IMR-90 (cell line): ENCODE measurements at regions not wholly inside any gene's neighbourhood (a gene's known extent, or its start where the extent isn't known, plus 50 kb on each side); places are given as distances from the start of the nearest gene placed in this dataset.

Experiments used
- ATAC-seq: fragments of 200-7000 bp; cut with Tn5 transposase; 2 replicates; pipeline ENCODE4 v1.9.1; 2020; ENCODE audit warnings: low read depth, mild to moderate bottlenecking, moderate library complexity
- BruUV-seq: library from RNA; stranded (reverse); fragments of 400-500 nt; replicated peaks from 2 replicates; lab custom pipeline; 2021; lab: Mats Ljungman, UMichigan
- CTCF ChIA-PET: fragments of 300-600 bp; formaldehyde crosslinking; extraction: SDS; loops from one replicate; lab custom pipeline; 2021; ENCODE audit warnings: antibody characterized with exemption; lab: Yijun Ruan, JAX
- POLR2A ChIA-PET: fragments of 300-600 bp; sonication (Branson Sonifier 250); formaldehyde crosslinking; loops from one replicate; lab custom pipeline; 2022; ENCODE audit warnings: antibody characterized with exemption; ENCODE audit not compliant: unreplicated experiment; lab: Charles Lee
- DNase-seq: peaks from one replicate; pipeline ENCODE4 v3.0.0; 2013
- H2AFZ ChIP-seq: replicated peaks from 2 replicates; pipeline ENCODE3; 2013; ENCODE audit warnings: low read length, mild to moderate bottlenecking; ENCODE audit not compliant: poor library complexity
- H2AK5ac ChIP-seq: 2 replicates; pipeline ENCODE4 v1.6.1; 2013; ENCODE audit warnings: low read depth, low read length, inconsistent platforms
- H2AK9ac ChIP-seq: replicated peaks from 2 replicates; pipeline ENCODE3; 2013; ENCODE audit warnings: mild to moderate bottlenecking, low read depth, low read length, moderate library complexity; ENCODE audit not compliant: poor library complexity
- H2BK120ac ChIP-seq: 2 replicates; pipeline ENCODE4 v1.6.1; 2013; ENCODE audit warnings: low read depth, low read length, inconsistent platforms
- H2BK15ac ChIP-seq: 3 replicates; pipeline ENCODE4 v1.6.1; 2013; ENCODE audit warnings: low read depth, low read length, inconsistent platforms
- H2BK20ac ChIP-seq: 2 replicates; pipeline ENCODE4 v1.6.1; 2013; ENCODE audit warnings: low read depth, mild to moderate bottlenecking, inconsistent platforms, low read length, moderate library complexity
- H2BK5ac ChIP-seq: 2 replicates; pipeline ENCODE4 v1.6.1; 2013; ENCODE audit warnings: mild to moderate bottlenecking, low read depth, low read length, inconsistent platforms; ENCODE audit not compliant: poor library complexity, severe bottlenecking
- H3K14ac ChIP-seq: replicated peaks from 2 replicates; pipeline ENCODE4 v1.6.1; 2013; ENCODE audit warnings: low read depth, low read length, inconsistent platforms
- H3K18ac ChIP-seq: 2 replicates; pipeline ENCODE4 v1.6.1; 2013; ENCODE audit warnings: low read depth, low read length, control low read depth
- H3K23ac ChIP-seq: 2 replicates; pipeline ENCODE4 v1.6.1; 2013; ENCODE audit warnings: low read depth, low read length, inconsistent platforms
- H3K27ac ChIP-seq: 2 replicates; pipeline ENCODE4 v1.5.1; 2013; ENCODE audit warnings: mild to moderate bottlenecking, control low read depth, low read length; ENCODE audit not compliant: insufficient read depth
- H3K27me3 ChIP-seq: 2 replicates; pipeline ENCODE4 v1.6.1; 2013; ENCODE audit warnings: low read length; ENCODE audit not compliant: control insufficient read depth, insufficient read depth
- H3K36me3 ChIP-seq: 2 replicates; pipeline ENCODE4 v1.6.1; 2013; ENCODE audit warnings: low read length, mixed read lengths; ENCODE audit not compliant: control insufficient read depth, insufficient read depth
- H3K4ac ChIP-seq: 2 replicates; pipeline ENCODE4 v1.6.1; 2013; ENCODE audit warnings: low read depth, low read length, inconsistent platforms
- H3K4me1 ChIP-seq: 2 replicates; pipeline ENCODE4 v1.6.1; 2013; ENCODE audit warnings: low read length, mixed read lengths; ENCODE audit not compliant: control insufficient read depth, insufficient read depth
- H3K4me2 ChIP-seq: 2 replicates; pipeline ENCODE4 v1.6.1; 2013; ENCODE audit warnings: low read depth, mild to moderate bottlenecking, control low read depth, low read length, moderate library complexity
- H3K4me3 ChIP-seq: 2 replicates; pipeline ENCODE4 v1.5.1; 2013; ENCODE audit warnings: low read depth, mild to moderate bottlenecking, control low read depth, low read length, moderate library complexity; ENCODE audit not compliant: insufficient read depth
- H3K56ac ChIP-seq: 2 replicates; pipeline ENCODE4 v1.6.1; 2013; ENCODE audit warnings: low read length, inconsistent platforms; ENCODE audit not compliant: insufficient read depth; ENCODE audit errors: extremely low read depth
- H3K79me1 ChIP-seq, 2 experiments: 2 replicates each; pipeline ENCODE4 v1.6.1; 2013; ENCODE audit warnings: low read length in 2 of 2, inconsistent platforms in 1 of 2, low read depth in 1 of 2
- H3K9ac ChIP-seq: 2 replicates; pipeline ENCODE4 v1.6.1; 2013; ENCODE audit warnings: low read depth, low read length, control low read depth
- H3K9me1 ChIP-seq: 2 replicates; pipeline ENCODE4 v1.6.1; 2013; ENCODE audit warnings: low read length, inconsistent platforms; ENCODE audit not compliant: insufficient read depth
- H3K9me3 ChIP-seq: 2 replicates; pipeline ENCODE4 v1.6.1; 2013; ENCODE audit warnings: low read length; ENCODE audit not compliant: control insufficient read depth, insufficient read depth
- H4K20me1 ChIP-seq: 2 replicates; pipeline ENCODE4 v1.6.1; 2013; ENCODE audit warnings: low read length, inconsistent platforms; ENCODE audit not compliant: insufficient read depth
- H4K5ac ChIP-seq: 2 replicates; pipeline ENCODE4 v1.6.1; 2013; ENCODE audit warnings: mild to moderate bottlenecking, low read depth, low read length, control low read depth
- H4K8ac ChIP-seq, 2 experiments: 2 replicates each; pipeline ENCODE4 v1.6.1; 2013; ENCODE audit warnings: low read depth in 2 of 2, low read length in 2 of 2, control low read depth in 1 of 2, inconsistent platforms in 1 of 2
- H4K91ac ChIP-seq: 2 replicates; pipeline ENCODE4 v1.6.1; 2013; ENCODE audit warnings: low read depth, low read length, inconsistent platforms; ENCODE audit not compliant: insufficient read depth
- FOS ChIP-seq: fragments of 150-350 bp; IDR thresholded peaks from 2 replicates; pipeline ENCODE4 v1.6.1; 2016; ENCODE audit warnings: low read depth, low read length
- RAD21 ChIP-seq: IDR thresholded peaks from 2 replicates; pipeline ENCODE4 v1.6.1; 2012; ENCODE audit warnings: low read length, improper control_type of control experiment
- WGBS, 2 experiments: methylation state at CpG; one replicate each; pipeline versions ENCODE4 v1.1.5 to v1.1.7; 2013; ENCODE audit warnings: missing lambda C conversion rate in 2 of 2; ENCODE audit not compliant: insufficient read length in 1 of 2; ENCODE audit errors: extremely low coverage in 2 of 2; 5-methylcytosine and 5-hydroxymethylcytosine counted together
- dilution Hi-C: fragments of 300-500 bp; cut with HindIII; formaldehyde crosslinking; loops from one replicate; pipeline ENCODE4 v1.14.3; 2018; ENCODE audit warnings: low sequenced_read_pairs; ENCODE audit not compliant: unreplicated experiment
- in situ Hi-C: fragments of 300-500 bp; cut with MboI; formaldehyde crosslinking; loops from 3 replicates; pipeline ENCODE4 v1.14.3; 2019; ENCODE audit warnings: low sequenced_read_pairs, inconsistent platforms, mixed read lengths
- intact Hi-C: fragments of 100-400 bp; cut with micrococcal nuclease; formaldehyde crosslinking; loops from 2 replicates; pipeline ENCODE4 v1.10.0; 2022

GRCh38 chr13:86282442-86282841 is 483.2 kb upstream of the SLITRK6 start:
- no peak overlapping the region for H4K8ac ChIP-seq
- no peak overlapping the region for H2BK20ac ChIP-seq
- no peak overlapping the region for H3K56ac ChIP-seq
- DNase-seq (no peak), ATAC-seq (no peak)
- H2BK120ac ChIP-seq, result no peak overlapping the region
- no peak overlapping the region for H4K91ac ChIP-seq
- BruUV-seq, result no TSS peak
- no peak overlapping the region for H3K18ac ChIP-seq
- POLR2A ChIA-PET, result no interaction called here
- no peak overlapping the region for H2AFZ ChIP-seq
- no peaks in the 10 kb centered on the region for H3K4me1 ChIP-seq
- no peak overlapping the region for H3K14ac ChIP-seq
- H3K9ac ChIP-seq, result no peak overlapping the region
- in situ Hi-C loops (no loop called here), dilution Hi-C loops (no loop called here), intact Hi-C loops (no loop called here)
- no peak overlapping the region for H3K4ac ChIP-seq
- H3K4me2 ChIP-seq, result no peak overlapping the region
- no CpG with 5 or more reads among the region's 2 CpGs for WGBS, 2 experiments
- H2BK5ac ChIP-seq, result no peak overlapping the region
- H4K5ac ChIP-seq, result no peak overlapping the region
- H3K27ac ChIP-seq, result no peak overlapping the region
- H4K20me1 ChIP-seq, result no peaks in the 10 kb centered on the region
- no peaks in the 10 kb centered on the region for H3K36me3 ChIP-seq
- H3K79me1 ChIP-seq, result no peaks in the 10 kb centered on the region
- H3K9me3 ChIP-seq, result no peaks in the 10 kb centered on the region
- CTCF ChIA-PET, result no interaction called here
- H2AK9ac ChIP-seq, result no peak overlapping the region
- no peak overlapping the region for H2AK5ac ChIP-seq
- no peaks in the 10 kb centered on the region for H3K27me3 ChIP-seq
- no peak overlapping the region for H3K4me3 ChIP-seq
- no peak overlapping the region for H2BK15ac ChIP-seq
- H3K9me1 ChIP-seq, result no peaks in the 10 kb centered on the region
- TF ChIP-seq RAD21, result no peak
- no peak for TF ChIP-seq FOS
- H3K23ac ChIP-seq, result no peak overlapping the region
